ENCODE measurements at regions not wholly inside any gene's neighbourhood (a gene's known extent, or its start where the extent isn't known, plus 50 kb on each side); places are given as distances from the start of the nearest gene placed in this dataset.

DNA sequence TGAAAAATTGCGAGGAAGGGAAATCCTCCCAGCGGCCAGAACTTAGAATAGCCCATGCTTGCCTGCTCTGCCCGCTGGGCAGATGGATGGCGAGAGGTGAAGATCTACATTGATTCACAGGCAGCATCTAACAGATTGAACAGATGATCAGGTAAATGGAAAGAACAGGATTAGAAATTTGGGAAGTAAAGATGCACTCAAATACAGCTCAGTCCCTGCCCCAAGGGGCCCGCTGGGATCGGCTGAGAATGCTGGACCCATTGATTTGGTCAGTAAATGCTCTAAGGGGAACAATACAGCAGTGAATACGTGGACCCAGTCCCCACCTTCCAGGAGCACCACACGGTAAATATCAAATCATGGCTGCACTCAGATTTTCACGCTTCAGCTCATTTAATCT lies 248.2 kb downstream of the MATN1 start:
- Histone ChIP-seq H3K4me3 (no peak overlapping the region), H3K4me1 (no peaks in the 10 kb centered on the region), H3K4me2 (no peak overlapping the region), H3K9me3 (no peaks in the 10 kb centered on the region), H3K27ac (no peak overlapping the region)
- TF ChIP-seq JUN (IDR thresholded peaks at IDR 0.05) (no peak), RFX5 (IDR thresholded peaks at IDR 0.05) (no peak), MAFK (IDR thresholded peaks at IDR 0.05; ENCODE audit: partially characterized antibody) (no peak), FOSB (CRISPR knock-in tag; IDR thresholded peaks at IDR 0.05) (no peak), SMC3 (IDR thresholded peaks at IDR 0.05) (no peak), EHMT2 (IDR thresholded peaks at IDR 0.05; ENCODE audit: low read depth) (no peak), ZSCAN20 (CRISPR knock-in tag; IDR thresholded peaks at IDR 0.05) (no peak), HMGXB4 (CRISPR knock-in tag; IDR thresholded peaks at IDR 0.05; ENCODE audit: borderline replicate concordance) (no peak), RAD21 (conservative IDR thresholded peaks at IDR 0.05 in 1 of 2, IDR thresholded peaks at IDR 0.05 in 1 of 2) (no peak), HOXA7 (CRISPR knock-in tag; IDR thresholded peaks at IDR 0.05) (no peak), FOXS1 (CRISPR knock-in tag; IDR thresholded peaks at IDR 0.05) (no peak), CHD4 (IDR thresholded peaks at IDR 0.05; ENCODE audit: borderline replicate concordance) (no peak), ZNF302 (CRISPR knock-in tag; IDR thresholded peaks at IDR 0.05) (no peak), RCOR1 (IDR thresholded peaks at IDR 0.05; ENCODE audit: low read depth, low read length) (no peak)
- TF ChIP-seq, protein P1, sequence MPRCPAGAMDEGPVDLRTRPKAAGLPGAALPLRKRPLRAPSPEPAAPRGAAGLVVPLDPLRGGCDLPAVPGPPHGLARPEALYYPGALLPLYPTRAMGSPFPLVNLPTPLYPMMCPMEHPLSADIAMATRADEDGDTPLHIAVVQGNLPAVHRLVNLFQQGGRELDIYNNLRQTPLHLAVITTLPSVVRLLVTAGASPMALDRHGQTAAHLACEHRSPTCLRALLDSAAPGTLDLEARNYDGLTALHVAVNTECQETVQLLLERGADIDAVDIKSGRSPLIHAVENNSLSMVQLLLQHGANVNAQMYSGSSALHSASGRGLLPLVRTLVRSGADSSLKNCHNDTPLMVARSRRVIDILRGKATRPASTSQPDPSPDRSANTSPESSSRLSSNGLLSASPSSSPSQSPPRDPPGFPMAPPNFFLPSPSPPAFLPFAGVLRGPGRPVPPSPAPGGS (IDR thresholded peaks at IDR 0.05): no peak
- FAIRE-seq: no peak
- DNase-seq (ENCODE audit: low read depth in 1 of 2, low spot score in 1 of 2): no peak
- WGBS (ENCODE audit: missing lambda C conversion rate): 60% methylated on average over 8 of the region's 9 CpGs
- ATAC-seq: no peak
- POLR2A ChIA-PET: no interaction called here
- CTCF ChIA-PET: no interaction called here

DNA sequence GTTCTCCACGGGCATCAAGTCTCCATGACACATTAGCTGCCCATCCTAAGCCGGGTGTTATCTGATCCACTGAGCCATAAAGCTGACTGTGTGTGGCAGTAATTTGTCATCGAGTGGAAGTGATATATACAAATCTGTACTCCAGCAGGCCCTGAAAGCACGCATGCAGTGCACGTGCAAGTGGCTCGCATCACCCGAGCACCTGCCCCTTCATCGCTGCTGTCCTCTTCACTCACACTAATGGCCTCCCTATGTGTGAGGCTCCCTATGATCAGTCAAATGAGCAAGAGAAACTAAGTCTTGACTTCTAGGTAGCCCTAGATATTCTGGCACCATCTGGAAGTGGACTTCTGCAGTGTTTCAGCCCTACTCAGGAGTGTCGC lies 248.6 kb downstream of the MATN1 start:
- Histone ChIP-seq H3K27ac (no peak overlapping the region), H3K9me3 (no peaks in the 10 kb centered on the region), H3K4me3 (no peak overlapping the region), H3K4me1 (no peaks in the 10 kb centered on the region), H3K4me2 (no peak overlapping the region)
- ChIA-PET CTCF (interaction anchor here (0.8 kb wide), 1 partner anchor 12 kb away, joined by 3 read pairs; no protein-coding TSS in a partner anchor), POLR2A (no interaction called here)
- no peak for FAIRE-seq
- no peak for ATAC-seq
- no peak for DNase-seq (ENCODE audit: low read depth in 1 of 2, low spot score in 1 of 2)
- TF ChIP-seq ZNF302 (CRISPR knock-in tag; IDR thresholded peaks at IDR 0.05) (no peak), CHD2 (IDR thresholded peaks at IDR 0.05; ENCODE audit: low read length, partially characterized antibody) (no peak), FOXS1 (CRISPR knock-in tag; IDR thresholded peaks at IDR 0.05) (no peak), JUNB (IDR thresholded peaks at IDR 0.05) (no peak), CTCF (IDR thresholded peaks at IDR 0.05) (no peak), ZSCAN20 (CRISPR knock-in tag; IDR thresholded peaks at IDR 0.05) (no peak), CBX8 (IDR thresholded peaks at IDR 0.05) (no peak), POLR2AphosphoS2 (conservative IDR thresholded peaks at IDR 0.05; ENCODE audit: low read length) (no peak), FOSL2 (IDR thresholded peaks at IDR 0.05) (no peak), FOSL2 (CRISPR knock-in tag; IDR thresholded peaks at IDR 0.05) (no peak), EHMT2 (IDR thresholded peaks at IDR 0.05; ENCODE audit: low read depth) (no peak), TFCP2L1 (CRISPR knock-in tag; IDR thresholded peaks at IDR 0.05) (no peak), RCOR1 (IDR thresholded peaks at IDR 0.05; ENCODE audit: low read depth, low read length) (no peak), SREBF2 (IDR thresholded peaks at IDR 0.05) (no peak), FOSB (CRISPR knock-in tag; IDR thresholded peaks at IDR 0.05) (no peak), NPAS2 (CRISPR knock-in tag; IDR thresholded peaks at IDR 0.05; ENCODE audit: borderline replicate concordance) (no peak)
- TF ChIP-seq, protein P2, sequence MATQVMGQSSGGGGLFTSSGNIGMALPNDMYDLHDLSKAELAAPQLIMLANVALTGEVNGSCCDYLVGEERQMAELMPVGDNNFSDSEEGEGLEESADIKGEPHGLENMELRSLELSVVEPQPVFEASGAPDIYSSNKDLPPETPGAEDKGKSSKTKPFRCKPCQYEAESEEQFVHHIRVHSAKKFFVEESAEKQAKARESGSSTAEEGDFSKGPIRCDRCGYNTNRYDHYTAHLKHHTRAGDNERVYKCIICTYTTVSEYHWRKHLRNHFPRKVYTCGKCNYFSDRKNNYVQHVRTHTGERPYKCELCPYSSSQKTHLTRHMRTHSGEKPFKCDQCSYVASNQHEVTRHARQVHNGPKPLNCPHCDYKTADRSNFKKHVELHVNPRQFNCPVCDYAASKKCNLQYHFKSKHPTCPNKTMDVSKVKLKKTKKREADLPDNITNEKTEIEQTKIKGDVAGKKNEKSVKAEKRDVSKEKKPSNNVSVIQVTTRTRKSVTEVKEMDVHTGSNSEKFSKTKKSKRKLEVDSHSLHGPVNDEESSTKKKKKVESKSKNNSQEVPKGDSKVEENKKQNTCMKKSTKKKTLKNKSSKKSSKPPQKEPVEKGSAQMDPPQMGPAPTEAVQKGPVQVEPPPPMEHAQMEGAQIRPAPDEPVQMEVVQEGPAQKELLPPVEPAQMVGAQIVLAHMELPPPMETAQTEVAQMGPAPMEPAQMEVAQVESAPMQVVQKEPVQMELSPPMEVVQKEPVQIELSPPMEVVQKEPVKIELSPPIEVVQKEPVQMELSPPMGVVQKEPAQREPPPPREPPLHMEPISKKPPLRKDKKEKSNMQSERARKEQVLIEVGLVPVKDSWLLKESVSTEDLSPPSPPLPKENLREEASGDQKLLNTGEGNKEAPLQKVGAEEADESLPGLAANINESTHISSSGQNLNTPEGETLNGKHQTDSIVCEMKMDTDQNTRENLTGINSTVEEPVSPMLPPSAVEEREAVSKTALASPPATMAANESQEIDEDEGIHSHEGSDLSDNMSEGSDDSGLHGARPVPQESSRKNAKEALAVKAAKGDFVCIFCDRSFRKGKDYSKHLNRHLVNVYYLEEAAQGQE (IDR thresholded peaks at IDR 0.05): no peak
- WGBS (ENCODE audit: missing lambda C conversion rate): 60% methylated on average over 9 of the region's 9 CpGs
